A673 (cell line): ENCODE measurements at regions not wholly inside any gene's neighbourhood (a gene's known extent, or its start where the extent isn't known, plus 50 kb on each side); places are given as distances from the start of the nearest gene placed in this dataset.
"Not testable (repeated sequence)": the region's sequence is repeated elsewhere in the genome, so short reads cannot be mapped to it uniquely, and the experiment has no call there.

Experiments
- BruUV-seq: library from RNA; stranded (reverse); fragments of 400-500 nt; replicated peaks from 2 replicates; lab custom pipeline; 2021; lab: Mats Ljungman, UMichigan
- CTCF ChIA-PET: fragments of 300-600 bp; sonication (Branson Sonifier 250); formaldehyde crosslinking; loops from one replicate; lab custom pipeline; 2022; ENCODE audit warnings: antibody characterized with exemption; lab: Charles Lee
- POLR2A ChIA-PET: fragments of 300-600 bp; sonication (Branson Sonifier 250); formaldehyde crosslinking; loops from one replicate; lab custom pipeline; 2022; ENCODE audit warnings: antibody characterized with exemption; ENCODE audit not compliant: low non-redundant PET; lab: Charles Lee
- DNase-seq: peaks from one replicate; pipeline ENCODE4 v3.0.0-alpha.2; 2015; ENCODE audit warnings: low spot score
- H3K27ac ChIP-seq: fragments of 200-600 bp; sonication (generic); 2 replicates; pipeline ENCODE4 v1.5.1; 2016; ENCODE audit warnings: mixed run types, low read depth, mild to moderate bottlenecking, mixed read lengths, antibody characterized with exemption, low read length; ENCODE audit not compliant: poor library complexity, severe bottlenecking
- H3K27me3 ChIP-seq: fragments of 200-600 bp; sonication (generic); replicated peaks from 2 replicates; pipeline ENCODE4 v1.6.1; 2017; ENCODE audit warnings: mixed run types, low read depth, mild to moderate bottlenecking, mixed read lengths, antibody characterized with exemption, low read length; ENCODE audit not compliant: insufficient read depth, poor library complexity
- H3K36me3 ChIP-seq: fragments of 200-600 bp; sonication (generic); 2 replicates; pipeline ENCODE4 v1.6.1; 2016; ENCODE audit warnings: mixed run types, mild to moderate bottlenecking, mixed read lengths, antibody characterized with exemption, low read length; ENCODE audit not compliant: insufficient read depth, poor library complexity, severe bottlenecking
- H3K4me1 ChIP-seq: fragments of 200-600 bp; sonication (generic); 2 replicates; pipeline ENCODE4 v1.6.1; 2017; ENCODE audit warnings: mixed run types, mild to moderate bottlenecking, mixed read lengths, antibody characterized with exemption, low read length; ENCODE audit not compliant: insufficient read depth, poor library complexity, severe bottlenecking
- H3K4me3 ChIP-seq: fragments of 200-600 bp; sonication (generic); 2 replicates; pipeline ENCODE4 v1.5.1; 2016; ENCODE audit warnings: low read depth, mixed run types, mild to moderate bottlenecking, mixed read lengths, low read length; ENCODE audit not compliant: poor library complexity, severe bottlenecking
- H3K9me3 ChIP-seq: fragments of 200-600 bp; sonication (generic); 2 replicates; pipeline ENCODE4 v1.6.1; 2016; ENCODE audit warnings: mixed run types, low read depth, mild to moderate bottlenecking, mixed read lengths, antibody characterized with exemption, low read length; ENCODE audit not compliant: poor library complexity, severe bottlenecking
- EZH2 ChIP-seq: fragments of 200-600 bp; sonication (generic); IDR thresholded peaks from 2 replicates; pipeline ENCODE4 v1.6.1; 2017; ENCODE audit warnings: borderline replicate concordance, low read depth, mild to moderate bottlenecking, mixed read lengths, antibody characterized with exemption, low read length; ENCODE audit not compliant: poor library complexity, severe bottlenecking
- intact Hi-C: fragments of 100-400 bp; cut with micrococcal nuclease; formaldehyde crosslinking; loops from one replicate; pipeline ENCODE4 v1.10.0; 2022; ENCODE audit not compliant: unreplicated experiment
- TF ChIP-seq, protein P1 (sequence below): fragments of 300-800, 200-600 bp; sonication (generic); conservative IDR thresholded peaks from 2 replicates; pipeline ENCODE4 v1.5.1; 2017; ENCODE audit warnings: low read depth, mild to moderate bottlenecking, antibody characterized with exemption, low read length, moderate library complexity, mixed read lengths

DNA sequence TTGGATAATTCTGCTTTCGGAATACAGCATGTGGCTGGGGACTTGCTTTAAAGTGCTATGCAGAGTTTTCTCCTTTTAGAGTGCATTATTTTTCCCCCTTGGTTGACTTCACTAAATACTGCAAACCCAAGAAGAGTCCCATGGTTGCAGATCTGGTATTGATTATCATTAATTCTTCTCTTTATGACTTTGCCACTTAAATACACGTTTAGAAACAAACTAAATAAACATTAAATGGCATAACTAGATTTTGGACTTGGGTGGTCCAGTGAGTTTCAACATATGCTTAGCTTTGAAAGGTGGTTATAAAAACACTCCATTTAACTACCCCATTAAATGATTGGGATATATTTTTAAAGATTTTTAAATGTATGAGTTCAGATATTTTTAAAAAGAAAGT, 279.2 kb downstream of the SOX4 start:
- no TSS peak for BruUV-seq
- Histone ChIP-seq H3K27ac (no peak overlapping the region), H3K4me1 (no peaks in the 10 kb centered on the region), H3K4me3 (no peak overlapping the region), H3K27me3 (no peaks in the 10 kb centered on the region), H3K9me3 (no peaks in the 10 kb centered on the region), H3K36me3 (no peaks in the 10 kb centered on the region)
- TF ChIP-seq, protein P1, sequence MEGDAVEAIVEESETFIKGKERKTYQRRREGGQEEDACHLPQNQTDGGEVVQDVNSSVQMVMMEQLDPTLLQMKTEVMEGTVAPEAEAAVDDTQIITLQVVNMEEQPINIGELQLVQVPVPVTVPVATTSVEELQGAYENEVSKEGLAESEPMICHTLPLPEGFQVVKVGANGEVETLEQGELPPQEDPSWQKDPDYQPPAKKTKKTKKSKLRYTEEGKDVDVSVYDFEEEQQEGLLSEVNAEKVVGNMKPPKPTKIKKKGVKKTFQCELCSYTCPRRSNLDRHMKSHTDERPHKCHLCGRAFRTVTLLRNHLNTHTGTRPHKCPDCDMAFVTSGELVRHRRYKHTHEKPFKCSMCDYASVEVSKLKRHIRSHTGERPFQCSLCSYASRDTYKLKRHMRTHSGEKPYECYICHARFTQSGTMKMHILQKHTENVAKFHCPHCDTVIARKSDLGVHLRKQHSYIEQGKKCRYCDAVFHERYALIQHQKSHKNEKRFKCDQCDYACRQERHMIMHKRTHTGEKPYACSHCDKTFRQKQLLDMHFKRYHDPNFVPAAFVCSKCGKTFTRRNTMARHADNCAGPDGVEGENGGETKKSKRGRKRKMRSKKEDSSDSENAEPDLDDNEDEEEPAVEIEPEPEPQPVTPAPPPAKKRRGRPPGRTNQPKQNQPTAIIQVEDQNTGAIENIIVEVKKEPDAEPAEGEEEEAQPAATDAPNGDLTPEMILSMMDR: no peak
- DNase-seq: no peak
- intact Hi-C loops: no loop called here
- ChIA-PET POLR2A (no interaction called here), CTCF (no interaction called here)

DNA sequence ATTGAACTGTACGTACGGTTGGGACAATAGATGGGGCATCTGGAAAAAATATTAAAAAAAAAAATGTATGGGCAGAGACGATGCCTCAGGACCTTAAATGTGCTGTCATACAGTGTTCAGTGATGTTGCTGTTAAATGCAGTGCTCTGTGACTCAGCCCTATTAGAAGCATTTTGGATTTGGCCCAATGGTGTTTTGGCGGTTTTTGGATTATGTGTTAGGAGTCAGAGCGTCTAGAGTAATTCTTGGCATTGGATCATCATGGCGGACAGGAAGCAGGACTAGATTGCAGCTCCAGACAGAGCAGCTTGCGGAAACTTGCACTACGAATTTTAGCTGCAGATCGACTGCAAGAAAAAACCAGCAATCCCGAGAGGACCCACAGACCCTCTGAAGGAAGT, 280.0 kb downstream of the SOX4 start:
- no peak for TF ChIP-seq EZH2
- TF ChIP-seq, protein P1: no peak
- Histone ChIP-seq H3K4me3 (no peak overlapping the region), H3K27me3 (no peaks in the 10 kb centered on the region), H3K27ac (no peak overlapping the region), H3K4me1 (no peaks in the 10 kb centered on the region), H3K36me3 (no peaks in the 10 kb centered on the region), H3K9me3 (no peaks in the 10 kb centered on the region)
- no TSS peak for BruUV-seq
- CTCF ChIA-PET: no interaction called here
- POLR2A ChIA-PET: no interaction called here
- intact Hi-C loops: no loop called here
- DNase-seq: peak; percentile 70

DNA sequence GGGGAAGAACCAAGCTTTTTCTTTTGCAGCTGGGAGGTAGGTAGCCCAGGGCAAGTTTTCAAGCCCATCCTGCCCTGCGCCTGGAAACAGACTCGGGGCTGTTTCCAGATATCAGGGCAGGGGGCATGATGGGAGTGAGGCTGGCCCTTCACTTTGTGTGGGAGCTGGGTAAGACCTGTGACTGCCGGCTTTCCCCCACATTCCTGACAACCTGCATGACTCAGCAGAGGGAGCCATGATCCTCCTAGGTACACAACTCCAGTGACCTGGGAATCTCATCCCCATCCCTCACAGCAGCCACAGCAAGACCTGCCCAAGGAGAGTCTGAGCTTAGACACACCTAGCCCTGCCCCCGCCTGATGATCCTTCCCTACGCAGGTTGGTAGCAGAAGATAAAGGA, 280.8 kb downstream of the SOX4 start:
- no peak overlapping the region for H3K4me3 ChIP-seq
- TF ChIP-seq, protein P1: no peak
- H3K36me3 ChIP-seq: no peaks in the 10 kb centered on the region
- no TSS peak for BruUV-seq
- no peaks in the 10 kb centered on the region for H3K9me3 ChIP-seq
- no peaks in the 10 kb centered on the region for H3K27me3 ChIP-seq
- no peaks in the 10 kb centered on the region for H3K4me1 ChIP-seq
- H3K27ac ChIP-seq: no peak overlapping the region
- intact Hi-C loops: no loop called here
- ChIA-PET CTCF (no interaction called here), POLR2A (no interaction called here)
- DNase-seq: no peak

DNA sequence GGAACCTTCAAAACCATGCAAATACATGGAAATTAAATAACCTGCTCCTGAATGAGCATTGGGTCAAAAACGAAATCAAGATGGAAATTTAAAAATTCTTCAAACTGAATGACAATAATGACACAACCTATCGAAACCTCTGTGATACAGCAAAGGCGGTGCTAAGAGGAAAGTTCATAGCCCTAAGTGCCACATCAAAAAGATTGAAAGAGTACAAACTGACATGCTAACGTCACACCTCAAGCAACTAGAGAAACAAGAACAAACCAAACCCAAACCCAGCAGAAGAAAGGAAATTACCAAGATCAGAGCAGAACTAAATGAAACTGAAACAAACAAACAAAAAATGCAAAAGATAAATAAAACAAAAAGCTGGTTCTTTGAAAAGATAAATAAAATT, 283.5 kb downstream of the SOX4 start:
- H3K9me3 ChIP-seq, H3K36me3 ChIP-seq, intact Hi-C loops, POLR2A ChIA-PET, H3K27ac ChIP-seq, H3K4me1 ChIP-seq, CTCF ChIA-PET, H3K27me3 ChIP-seq, BruUV-seq, DNase-seq, H3K4me3 ChIP-seq: not testable (repeated sequence)

DNA sequence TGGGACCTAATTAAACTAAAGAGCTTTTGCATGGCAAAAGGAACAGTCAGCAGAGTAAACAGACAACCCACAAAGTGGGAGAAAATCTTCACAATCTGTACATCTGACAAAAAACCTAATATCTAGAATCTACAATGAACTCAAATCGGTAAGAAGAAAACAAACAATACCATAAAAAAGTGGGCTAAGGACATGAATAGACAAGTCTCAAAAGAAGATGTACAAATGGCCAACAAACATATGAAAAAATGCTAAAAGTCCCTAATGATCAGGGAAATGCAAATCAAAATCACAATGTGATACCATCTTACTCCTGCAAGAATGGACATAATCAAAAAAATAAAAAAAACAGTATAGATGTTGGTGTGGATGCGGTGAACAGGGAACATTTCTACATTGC, 286.7 kb downstream of the SOX4 start:
- H3K27me3 ChIP-seq, H3K27ac ChIP-seq, H3K4me3 ChIP-seq, intact Hi-C loops, DNase-seq, CTCF ChIA-PET, H3K36me3 ChIP-seq, POLR2A ChIA-PET, H3K9me3 ChIP-seq, H3K4me1 ChIP-seq, BruUV-seq: not testable (repeated sequence)
